ENCODE measurements at regions not wholly inside any gene's neighbourhood (a gene's known extent, or its start where the extent isn't known, plus 50 kb on each side); places are given as distances from the start of the nearest gene placed in this dataset.

DNA sequence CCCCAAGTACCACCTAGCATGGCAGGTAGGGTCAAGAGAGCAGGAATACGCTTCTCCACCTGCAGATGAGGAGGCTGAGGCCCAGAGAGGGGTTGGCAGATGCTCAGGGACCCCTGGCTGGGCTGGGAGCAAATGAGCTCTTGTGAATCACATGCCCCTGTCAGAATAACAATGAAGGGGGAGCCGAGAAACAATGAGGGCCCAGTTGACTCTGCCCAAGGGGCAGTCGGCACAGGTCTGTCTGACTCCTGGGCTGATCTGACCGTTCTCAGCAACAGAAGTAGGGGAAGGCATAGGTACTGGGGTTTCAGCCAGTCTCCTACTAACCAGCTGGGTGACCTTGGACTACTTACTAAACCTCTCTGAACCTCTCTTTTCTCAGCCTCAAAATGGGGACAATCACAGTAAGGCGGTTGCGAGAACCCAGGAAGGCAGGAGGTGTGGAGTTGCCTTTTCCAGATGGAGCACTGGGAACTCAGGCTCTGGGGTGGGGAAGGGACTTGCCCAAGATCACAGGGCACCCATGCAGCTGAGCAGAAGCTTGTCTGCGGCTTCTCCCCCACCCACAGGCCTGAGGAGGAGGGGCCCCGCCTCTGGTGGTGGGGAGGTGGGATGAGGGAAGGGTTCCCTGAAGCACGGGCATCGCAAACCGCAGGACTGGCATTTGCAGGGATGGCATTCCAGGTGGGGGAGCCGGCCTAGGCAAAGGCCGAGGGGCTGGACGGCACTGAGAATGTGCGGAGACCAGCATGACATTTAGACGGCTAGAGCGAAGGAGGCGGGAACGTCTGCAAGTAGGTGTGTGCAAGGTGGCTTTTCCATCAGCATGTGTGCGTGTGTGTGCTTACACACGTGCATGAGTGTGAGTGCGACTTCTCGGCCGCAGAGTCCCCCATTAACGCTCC lies 163.0 kb downstream of the MN1 start (continued):
- peak; percentile 89 for TF ChIP-seq KDM1A (IDR thresholded peaks at IDR 0.05; ENCODE audit: borderline replicate concordance, low read length)

Data from H1 (cell line).